Fibroblast of mammary gland (primary cell): ENCODE measurements at regions not wholly inside any gene's neighbourhood (a gene's known extent, or its start where the extent isn't known, plus 50 kb on each side); places are given as distances from the start of the nearest gene placed in this dataset.
"Not testable (repeated sequence)": the region's sequence is repeated elsewhere in the genome, so short reads cannot be mapped to it uniquely, and the experiment has no call there.

Source experiments
- DNase-seq: peaks from one replicate; pipeline ENCODE4 v3.0.0-alpha.2; 2010; ENCODE audit warnings: low read depth
- H3K4me3 ChIP-seq: 2 replicates; pipeline ENCODE4 v1.5.1; 2011; ENCODE audit warnings: low read depth, mild to moderate bottlenecking, low read length, moderate library complexity; ENCODE audit not compliant: control insufficient read depth
- CTCF ChIP-seq: conservative IDR thresholded peaks from 2 replicates; pipeline ENCODE4 v1.5.1; 2011; ENCODE audit warnings: low read depth, low read length, inconsistent platforms; ENCODE audit not compliant: control insufficient read depth, insufficient read depth

DNA sequence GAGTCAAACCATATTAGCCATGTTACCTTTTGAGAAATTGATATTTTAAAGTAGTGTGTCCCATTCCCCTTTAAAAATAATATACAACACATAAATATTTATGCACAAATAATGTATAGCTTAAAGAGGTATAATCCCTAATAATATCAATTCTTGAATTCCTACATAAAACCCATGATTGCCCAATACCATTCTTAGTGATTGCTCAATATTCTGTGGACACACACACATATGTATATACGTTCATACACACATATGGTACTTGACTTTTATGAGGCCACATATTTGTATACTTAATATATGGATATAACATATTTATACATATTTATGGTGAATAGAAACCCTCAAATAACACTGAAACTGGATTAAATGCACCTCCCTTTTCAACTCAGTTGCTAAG lies 367.4 kb downstream of the ZBBX start:
- no peak overlapping the region for H3K4me3 ChIP-seq
- no peak for TF ChIP-seq CTCF
- DNase-seq = no peak

DNA sequence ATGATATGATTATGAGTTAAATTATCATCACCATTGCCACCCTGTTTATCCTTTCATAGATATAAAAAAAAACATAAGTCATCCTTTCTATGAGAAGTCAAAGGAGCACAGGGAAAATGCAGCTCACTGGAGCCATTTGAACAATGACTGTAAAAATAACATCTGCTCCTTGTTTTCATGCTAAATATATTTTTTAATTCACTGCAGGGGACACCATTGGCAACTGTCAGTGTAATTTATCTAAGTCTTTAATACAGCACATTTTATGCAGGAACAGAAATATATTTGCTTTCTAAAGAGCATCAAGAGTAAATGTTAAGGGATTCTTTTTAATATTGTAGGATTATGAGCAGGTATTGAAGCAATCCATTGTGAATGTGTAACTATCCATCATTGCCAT lies 371.3 kb downstream of the ZBBX start:
- no peak for DNase-seq
- H3K4me3 ChIP-seq = no peak overlapping the region
- TF ChIP-seq CTCF = no peak

DNA sequence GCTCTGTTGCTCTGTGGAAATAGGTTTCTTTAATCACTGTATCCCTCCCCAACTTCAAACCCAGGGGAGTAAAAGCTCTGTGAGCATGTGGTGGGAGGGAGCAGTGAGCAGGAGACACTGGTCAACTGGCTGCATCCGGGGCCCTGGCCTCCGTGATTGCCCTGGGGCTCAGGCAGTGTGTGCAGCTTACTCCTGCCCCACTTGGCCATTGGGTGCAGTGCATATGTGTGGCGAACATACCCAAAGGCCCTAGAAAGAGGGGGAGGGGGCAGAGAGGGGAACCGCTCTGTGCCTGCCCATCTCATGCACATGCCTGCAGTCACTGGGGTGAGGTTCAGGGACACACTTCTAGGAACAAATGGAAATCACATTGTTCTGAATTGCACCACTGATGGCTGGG lies 378.7 kb downstream of the ZBBX start:
- TF ChIP-seq CTCF = no peak
- DNase-seq = no peak
- H3K4me3 ChIP-seq = no peak overlapping the region

DNA sequence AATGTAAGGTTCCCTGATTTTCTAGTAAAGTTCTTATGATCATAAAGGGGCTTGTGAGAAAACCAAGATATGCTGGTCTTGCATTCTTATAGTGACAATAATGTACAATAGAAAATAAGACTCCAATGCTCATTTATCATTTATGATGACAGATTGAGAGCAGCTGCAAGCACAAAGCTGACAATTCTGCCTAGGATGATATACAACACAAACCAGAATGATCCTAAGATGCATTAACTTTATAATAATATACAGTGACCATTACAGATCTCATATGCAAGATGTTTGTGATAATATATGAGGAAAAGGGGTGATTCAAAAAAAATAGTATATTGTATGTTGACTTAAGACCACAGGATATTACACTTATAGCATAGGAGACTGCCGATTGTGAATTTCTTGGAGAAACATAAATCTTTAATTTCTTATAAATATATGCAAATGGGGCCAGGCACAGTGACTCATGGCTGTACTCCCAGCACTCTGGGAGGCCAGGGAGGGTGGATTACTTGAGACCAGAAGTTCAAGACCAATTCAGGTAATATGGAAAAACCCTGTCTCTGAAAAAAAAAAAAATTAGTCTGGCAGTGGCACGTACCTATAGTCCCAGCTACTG lies 387.0 kb downstream of the ZBBX start:
- DNase-seq = no peak
- TF ChIP-seq CTCF = no peak
- no peak overlapping the region for H3K4me3 ChIP-seq

- no peak for DNase-seq
- no peak for TF ChIP-seq CTCF
- no peak overlapping the region for H3K4me3 ChIP-seq
Measured at GRCh38 chr3:166986000-166986399, 394.1 kb downstream of the ZBBX start.

DNA sequence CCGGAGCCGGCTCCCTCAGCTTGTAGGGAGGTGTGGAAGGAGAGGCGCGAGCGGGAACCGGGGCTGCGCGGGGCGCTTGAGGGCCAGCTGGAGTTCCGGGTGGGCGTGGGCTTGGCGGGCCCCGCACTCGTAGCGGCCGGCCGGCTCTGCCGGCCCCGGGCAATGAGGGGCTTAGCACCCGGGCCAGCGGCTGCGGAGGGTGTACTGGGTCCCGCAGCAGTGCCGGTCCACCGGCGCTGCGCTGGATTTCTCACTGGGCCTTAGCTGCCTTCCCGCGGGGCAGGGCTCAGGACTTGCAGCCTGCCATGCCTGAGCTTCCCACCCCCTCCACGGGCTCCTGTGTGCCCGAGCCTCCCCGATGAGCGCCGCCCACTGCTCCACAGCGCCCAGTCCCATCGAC lies 404.3 kb downstream of the ZBBX start:
- not testable (repeated sequence) for H3K4me3 ChIP-seq, DNase-seq

GRCh38 chr3:166967714-166968113 lies 412.4 kb downstream of the ZBBX start:
- H3K4me3 ChIP-seq, DNase-seq: not testable (repeated sequence)

- TF ChIP-seq CTCF = no peak
- no peak overlapping the region for H3K4me3 ChIP-seq
- DNase-seq = no peak
Measured at GRCh38 chr3:166962911-166963310, 417.2 kb downstream of the ZBBX start.
